Pancreas (tissue), 10 donors: ENCODE measurements at regions not wholly inside any gene's neighbourhood (a gene's known extent, or its start where the extent isn't known, plus 50 kb on each side); places are given as distances from the start of the nearest gene placed in this dataset.

Experiments
- ATAC-seq, 4 donors: fragments of 200-7000 bp; cut with Tn5 transposase; one replicate each; pipeline versions ENCODE4 v1.8.0 to v1.9.1; 2020; ENCODE audit warnings: mild to moderate bottlenecking in 4 of 4, moderate library complexity in 4 of 4
- DNase-seq, 6 donors: peaks; one replicate each; pipeline ENCODE4 v3.0.0-alpha.2; 2020
- FAIRE-seq: peaks from 2 replicates; lab custom pipeline; 2012; peaks lifted over from hg19 to GRCh38; lab: Jason Lieb, UNC
- H3K27ac ChIP-seq, 4 donors: fragments of 200-600 bp; sonication (generic); 1 replicate in 3 of 4; 2 replicates in 1 of 4; pipeline versions ENCODE4 v1.5.0 to v1.8.0; 2020
- H3K27me3 ChIP-seq, 4 donors: fragments of 200-600 bp; one replicate each; pipeline ENCODE4 v1.8.0; 2021
- H3K36me3 ChIP-seq, 3 donors: fragments of 200-600 bp; sonication (generic) in 1 of 3; one replicate each; pipeline versions ENCODE4 v1.5.0 to v1.8.0; 2020 to 2021
- H3K4me1 ChIP-seq, 3 donors: fragments of 200-600 bp; one replicate each; pipeline ENCODE4 v1.8.0; 2021
- H3K4me3 ChIP-seq, 4 donors: fragments of 200-600 bp; sonication (generic) in 2 of 4; one replicate each; pipeline versions ENCODE4 v1.5.0 to v1.8.0; 2020 to 2021
- H3K9me3 ChIP-seq, 4 donors: fragments of 200-600 bp; one replicate each; pipeline ENCODE4 v1.8.0; 2021
- CTCF ChIP-seq, 4 donors: fragments of 200-600 bp; sonication (generic) in 3 of 4; IDR thresholded peaks; one replicate each; pipeline versions ENCODE4 v1.5.0 to v1.8.0; 2021; ENCODE audit warnings: antibody characterized with exemption in 4 of 4
- WGBS, 2 donors: extraction: QIAGEN DNeasy Blood & Tissue Kit; methylation state at CpG; one replicate each; pipeline ENCODE4 v1.1.7; 2013; 5-methylcytosine and 5-hydroxymethylcytosine counted together
- intact Hi-C, 3 donors: fragments of 100-400 bp; cut with DNase I; formaldehyde crosslinking; loops; one replicate each; pipeline versions ENCODE4 v1.11.1 to v1.14.2; 2022
- donor health status: healthy with polysubstance abuse.
- donor health status: DM: no; HTN: no; CAD: no; lungs with moderate emphysema.
- donor health status: DM: no; HTN: no; CAD: no.
- donor health status: control.
- donor health status: control.
- donor health status: Bipolar disorder and iron deficiency.
- donor health status: DM: yes; HTN: yes; CAD: no.
- donor health status: DM: no; HTN: no; CAD: no.
- donor health status: DM: no; HTN: no; CAD: no.
- donor health status: DM: yes; HTN: yes; CAD: no.

DNA sequence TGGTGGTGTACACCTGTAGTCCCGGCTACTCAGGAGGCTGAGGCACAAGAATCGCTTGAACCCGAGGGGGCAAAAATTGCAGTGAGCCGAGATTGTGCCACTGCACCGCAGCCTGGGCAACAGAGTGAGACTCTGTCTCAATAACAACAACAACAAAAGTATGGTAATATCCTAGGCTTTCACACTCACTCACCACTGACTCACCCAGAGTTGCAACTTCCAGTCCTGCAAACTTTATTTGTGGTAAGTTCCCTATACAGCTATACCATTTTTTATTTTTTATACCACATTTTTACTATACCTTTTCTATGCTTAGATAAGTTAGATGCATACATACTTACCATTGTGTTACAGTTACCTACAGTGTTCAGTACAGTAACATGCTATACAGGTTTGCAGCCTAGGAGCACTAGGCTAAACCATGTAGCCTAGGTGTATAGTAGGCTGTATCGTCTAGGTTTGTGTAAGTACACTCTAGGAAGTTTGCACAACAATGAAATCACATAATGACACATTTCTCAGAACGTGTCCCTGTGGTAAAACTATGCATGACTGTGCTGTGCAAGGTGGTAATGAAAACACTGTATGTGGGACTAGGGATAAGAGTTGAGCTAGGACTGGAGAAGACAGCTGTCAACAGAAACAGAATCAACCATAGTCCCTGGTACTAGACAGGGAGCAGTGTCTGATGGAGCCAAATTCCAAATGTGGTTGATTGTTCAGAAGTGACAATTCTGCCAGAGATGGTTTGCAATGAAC lies 109.5 kb upstream of the RAD23B start:
- Histone ChIP-seq H3K4me1 (no peaks in the 10 kb centered on the region), H3K27me3 (no peaks in the 10 kb centered on the region), H3K36me3 (no peaks in the 10 kb centered on the region), H3K4me3 (no peak overlapping the region), H3K27ac (no peak overlapping the region), H3K9me3 (no peaks in the 10 kb centered on the region)
- ATAC-seq (no peak), DNase-seq (no peak), FAIRE-seq (no peak)
- TF ChIP-seq CTCF (IDR thresholded peaks at IDR 0.05), result no peak
- 64 to 71% methylated on average over 7 of the region's 7 CpGs for WGBS, 2 donors
- intact Hi-C loops, result no loop called here

DNA sequence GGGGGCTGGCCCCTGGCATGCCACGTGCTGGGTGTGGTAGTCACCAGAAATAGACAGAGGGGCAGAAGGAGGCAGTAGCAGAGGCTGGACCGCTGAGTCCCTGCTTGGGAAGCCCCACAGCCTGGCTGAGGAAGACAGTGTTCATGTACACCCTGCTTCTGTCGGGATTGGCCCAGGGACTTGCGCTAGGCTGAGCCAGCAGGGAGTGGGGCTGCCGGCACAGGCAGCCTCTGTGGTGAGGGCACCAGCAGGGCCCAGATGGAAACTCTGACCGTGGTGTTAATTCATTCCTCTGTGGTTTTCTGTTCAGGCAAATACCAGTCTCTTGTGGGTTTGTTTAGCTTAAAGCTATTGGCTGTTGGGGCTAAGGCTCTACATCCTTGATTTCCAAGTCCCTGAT lies 108.6 kb upstream of the RAD23B start:
- DNase-seq, result peak in 1 of 6 donors; percentile 36
- intact Hi-C loops, result no loop called here
- WGBS, 2 donors, result 55 to 62% methylated on average over 6 of the region's 6 CpGs

DNA sequence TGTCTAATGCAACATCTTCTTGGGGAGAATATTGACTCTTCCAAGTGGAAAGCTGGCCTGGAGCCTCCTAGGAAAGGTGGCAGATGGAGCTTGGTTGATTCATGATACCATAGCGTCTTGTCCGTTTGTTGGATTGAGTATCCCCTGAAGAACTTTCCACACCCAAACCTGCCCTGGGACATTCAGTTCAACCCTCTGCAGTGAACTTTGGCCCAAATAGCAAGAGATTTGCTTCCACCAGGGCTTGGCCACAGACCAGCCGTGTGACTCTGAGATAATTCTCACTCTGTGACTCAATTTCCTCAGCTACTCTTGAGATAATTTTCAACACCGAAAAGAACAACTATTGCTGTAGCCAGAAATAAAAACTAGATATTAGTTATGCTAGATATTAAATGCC lies 108.0 kb upstream of the RAD23B start:
- Histone ChIP-seq H3K36me3 (no peaks in the 10 kb centered on the region), H3K4me1 (no peaks in the 10 kb centered on the region), H3K9me3 (no peaks in the 10 kb centered on the region), H3K27ac (no peak overlapping the region), H3K27me3 (no peaks in the 10 kb centered on the region), H3K4me3 (no peak overlapping the region)
- 45 to 50% methylated on average over 4 of the region's 4 CpGs for WGBS, 2 donors
- ATAC-seq (no peak), DNase-seq (no peak), FAIRE-seq (no peak)
- TF ChIP-seq CTCF (IDR thresholded peaks at IDR 0.05), result no peak
- intact Hi-C loops, result no loop called here

More for the DNA sequence above, 108.6 kb upstream of the RAD23B start:
- no peak overlapping the region for H3K27ac ChIP-seq
- H3K4me1 ChIP-seq, result no peaks in the 10 kb centered on the region
- no peaks in the 10 kb centered on the region for H3K9me3 ChIP-seq
- no peak overlapping the region for H3K4me3 ChIP-seq
- no peak for TF ChIP-seq CTCF (IDR thresholded peaks at IDR 0.05)
- FAIRE-seq (no peak), ATAC-seq (no peak)
- H3K27me3 ChIP-seq, result no peaks in the 10 kb centered on the region
- H3K36me3 ChIP-seq, result no peaks in the 10 kb centered on the region

DNA sequence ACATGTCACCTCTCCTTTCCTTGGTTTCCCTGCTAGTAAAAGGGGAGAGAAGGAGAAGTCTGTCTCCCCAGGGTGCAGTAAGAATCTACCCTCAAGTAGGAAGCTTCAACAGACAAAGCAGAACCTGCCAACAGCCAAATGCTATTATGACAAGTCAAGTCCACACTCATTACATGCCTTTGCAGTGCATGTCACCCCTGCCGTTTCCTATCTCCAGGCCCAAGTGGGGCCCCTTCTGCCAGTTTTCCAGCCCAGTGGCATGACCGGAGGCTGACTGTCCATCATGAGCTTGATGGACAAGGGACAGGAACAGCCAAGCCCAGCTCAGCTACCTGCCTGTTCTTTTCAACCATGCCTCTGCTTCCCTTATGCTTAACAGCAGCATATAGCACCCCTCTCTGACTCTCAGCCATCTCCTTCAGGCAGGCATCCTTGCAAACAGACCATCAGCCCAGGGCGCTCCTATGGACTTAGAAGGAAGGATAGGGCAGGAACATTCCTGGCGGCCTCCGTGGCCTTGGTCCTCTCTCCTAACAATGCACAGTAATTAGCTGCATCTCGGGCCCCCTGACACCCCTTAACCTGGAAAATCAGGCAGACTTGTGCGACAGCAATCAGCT lies 107.2 kb upstream of the RAD23B start:
- ATAC-seq (no peak), FAIRE-seq (no peak), DNase-seq (no peak)
- no peak overlapping the region for H3K27ac ChIP-seq
- no peaks in the 10 kb centered on the region for H3K36me3 ChIP-seq
- no peaks in the 10 kb centered on the region for H3K4me1 ChIP-seq
- no peaks in the 10 kb centered on the region for H3K27me3 ChIP-seq
- no peaks in the 10 kb centered on the region for H3K9me3 ChIP-seq
- WGBS, 2 donors, result 80 to 87% methylated on average over 7 of the region's 7 CpGs
- no peak for TF ChIP-seq CTCF (IDR thresholded peaks at IDR 0.05)
- intact Hi-C loops, result no loop called here
- H3K4me3 ChIP-seq, result no peak overlapping the region
